GM23338 (cell line): ENCODE measurements at regions not wholly inside any gene's neighbourhood (a gene's known extent, or its start where the extent isn't known, plus 50 kb on each side); places are given as distances from the start of the nearest gene placed in this dataset.

Experiments used
- ATAC-seq: fragments of 200-7000 bp; cut with Tn5 transposase; 3 replicates; pipeline ENCODE4 v1.9.1; 2020
- DNase-seq: peaks from one replicate; pipeline ENCODE4 v3.0.0-alpha.2; 2015; ENCODE audit warnings: low spot score
- H2AFZ ChIP-seq: fragments of 200-600 bp; sonication (generic); 2 replicates; pipeline ENCODE4 v1.8.0; 2016; ENCODE audit warnings: antibody characterized with exemption, mild to moderate bottlenecking, moderate library complexity
- H3F3A ChIP-seq: fragments of 200-600 bp; sonication (generic); replicated peaks from 2 replicates; pipeline ENCODE4 v1.8.0; 2017; ENCODE audit warnings: antibody characterized with exemption, mixed run types, low read depth
- H3K27ac ChIP-seq: fragments of 200-600 bp; sonication (generic); 2 replicates; pipeline ENCODE4 v1.6.1; 2016; ENCODE audit warnings: low read depth
- H3K27me3 ChIP-seq: fragments of 200-600 bp; sonication (generic); 2 replicates; pipeline ENCODE4 v1.8.0; 2016; ENCODE audit warnings: mild to moderate bottlenecking, mixed run types, moderate library complexity; ENCODE audit not compliant: insufficient read depth
- H3K36me3 ChIP-seq: fragments of 200-600 bp; sonication (generic); 2 replicates; pipeline ENCODE4 v1.8.0; 2016; ENCODE audit warnings: mild to moderate bottlenecking; ENCODE audit not compliant: insufficient read depth
- H3K4me1 ChIP-seq: fragments of 200-600 bp; sonication (generic); 2 replicates; pipeline ENCODE4 v1.8.0; 2016; ENCODE audit warnings: mild to moderate bottlenecking, moderate library complexity; ENCODE audit not compliant: insufficient read depth
- H3K4me2 ChIP-seq: fragments of 200-600 bp; sonication (generic); 2 replicates; pipeline ENCODE4 v1.7.1; 2017; ENCODE audit warnings: mixed run types
- H3K4me3 ChIP-seq: fragments of 200-600 bp; sonication (generic); 2 replicates; pipeline ENCODE4 v1.6.1; 2016; ENCODE audit warnings: mixed run types
- H3K79me2 ChIP-seq: fragments of 200-600 bp; sonication (generic); replicated peaks from 2 replicates; pipeline ENCODE4 v1.8.0; 2017; ENCODE audit warnings: mild to moderate bottlenecking; ENCODE audit not compliant: insufficient read depth
- H3K9me2 ChIP-seq: fragments of 200-600 bp; sonication (generic); 2 replicates; pipeline ENCODE4 v1.8.0; 2017; ENCODE audit not compliant: insufficient read depth
- H4K20me1 ChIP-seq: fragments of 200-600 bp; sonication (generic); replicated peaks from 2 replicates; pipeline ENCODE4 v1.8.0; 2017; ENCODE audit warnings: mild to moderate bottlenecking; ENCODE audit not compliant: insufficient read depth
- H3K27ac Mint-ChIP-seq: 2 replicates; pipeline ENCODE4 v1.8.0; 2020; ENCODE audit warnings: inconsistent platforms, mild to moderate bottlenecking, moderate library complexity, mixed read lengths
- H3K27me3 Mint-ChIP-seq: 3 replicates; pipeline ENCODE4 v1.8.0; 2022; ENCODE audit warnings: low read depth, mild to moderate bottlenecking, moderate library complexity, mixed read lengths, inconsistent platforms; ENCODE audit not compliant: insufficient read depth, poor library complexity
- H3K36me3 Mint-ChIP-seq: 3 replicates; pipeline ENCODE4 v1.8.0; 2021; ENCODE audit warnings: low read depth, mild to moderate bottlenecking, inconsistent platforms, moderate library complexity, mixed read lengths
- H3K4me1 Mint-ChIP-seq: 3 replicates; pipeline ENCODE4 v1.8.0; 2020; ENCODE audit warnings: mild to moderate bottlenecking, inconsistent platforms, mixed read lengths
- H3K4me3 Mint-ChIP-seq: 3 replicates; pipeline ENCODE4 v1.8.0; 2021; ENCODE audit warnings: moderate library complexity, mild to moderate bottlenecking, inconsistent platforms, mixed read lengths
- H3K9me3 Mint-ChIP-seq: 3 replicates; pipeline ENCODE4 v1.8.0; 2020; ENCODE audit warnings: moderate library complexity, mild to moderate bottlenecking, inconsistent platforms, mixed read lengths
- CREB1 ChIP-seq: fragments of 250-450 bp; sonication (Bioruptor Pico); IDR thresholded peaks from 2 replicates; pipeline ENCODE4 v1.5.0; 2020; ENCODE audit warnings: low read depth, mild to moderate bottlenecking, moderate library complexity
- CTCF ChIP-seq, 2 experiments: fragments of 200-600 bp in 1 of 2; sonication (generic) in 1 of 2; conservative IDR thresholded peaks; 2 replicates each; pipeline versions ENCODE4 v1.5.1 to v1.6.1; 2016 to 2017; ENCODE audit warnings: antibody characterized with exemption in 2 of 2, low read depth in 2 of 2, mild to moderate bottlenecking in 2 of 2, moderate library complexity in 1 of 2
- ETS1 ChIP-seq: IDR thresholded peaks from 2 replicates; pipeline ENCODE4 v1.6.1; 2016; ENCODE audit warnings: antibody characterized with exemption
- EZH2 ChIP-seq: fragments of 200-600 bp; sonication (generic); IDR thresholded peaks from one replicate; pipeline ENCODE4 v1.8.0; 2017; ENCODE audit warnings: antibody characterized with exemption, mild to moderate bottlenecking, low read depth; ENCODE audit not compliant: unreplicated experiment
- EZH2phosphoT487 ChIP-seq: fragments of 200-600 bp; sonication (generic); IDR thresholded peaks from one replicate; pipeline ENCODE4 v1.8.1; 2018; ENCODE audit warnings: antibody characterized with exemption; ENCODE audit not compliant: unreplicated experiment
- JUNB ChIP-seq: IDR thresholded peaks from one replicate; pipeline ENCODE4 v1.6.1; 2016; ENCODE audit warnings: antibody characterized with exemption; ENCODE audit not compliant: unreplicated experiment
- NANOG ChIP-seq: IDR thresholded peaks from 2 replicates; pipeline ENCODE4 v1.6.1; 2016; ENCODE audit warnings: antibody characterized with exemption, borderline replicate concordance
- POLR2AphosphoS5 ChIP-seq: IDR thresholded peaks from 2 replicates; pipeline ENCODE4 v1.6.1; 2016; ENCODE audit warnings: antibody characterized with exemption, low read depth
- REST ChIP-seq: IDR thresholded peaks from one replicate; pipeline ENCODE4 v1.6.1; 2018; ENCODE audit warnings: antibody characterized with exemption; ENCODE audit not compliant: unreplicated experiment
- STAT1 ChIP-seq: IDR thresholded peaks from one replicate; pipeline ENCODE4 v1.6.1; 2016; ENCODE audit warnings: antibody characterized with exemption; ENCODE audit not compliant: unreplicated experiment
- ZNF114 ChIP-seq: fragments of 250-450 bp; sonication (Bioruptor Pico); IDR thresholded peaks from 2 replicates; pipeline ENCODE4 v1.5.0; 2020; ENCODE audit warnings: mild to moderate bottlenecking, moderate library complexity
- ZNF331 ChIP-seq: fragments of 250-450 bp; sonication (Bioruptor Pico); IDR thresholded peaks from 2 replicates; pipeline ENCODE4 v1.5.0; 2020; ENCODE audit warnings: low read depth, mild to moderate bottlenecking, moderate library complexity
- ZNF462 ChIP-seq: fragments of 250-450 bp; sonication (Bioruptor Pico); IDR thresholded peaks from 2 replicates; pipeline ENCODE4 v1.5.0; 2020; ENCODE audit warnings: mild to moderate bottlenecking, moderate library complexity

- no peaks in the 10 kb centered on the region for H3K27me3 ChIP-seq
- peaks cover 88% of the 10 kb centered on the region for H3K9me3 Mint-ChIP-seq
Observed at GRCh38 chr2:4130651-4131050, 427.3 kb downstream of the DCDC2C start.

More at GRCh38 chr2:4130651-4131050, 427.3 kb downstream of the DCDC2C start:
- H3K4me3 ChIP-seq: no peak overlapping the region
- TF ChIP-seq POLR2AphosphoS5: no peak
- no peak for TF ChIP-seq ETS1
- TF ChIP-seq EZH2phosphoT487: no peak
- no peak for TF ChIP-seq NANOG
- TF ChIP-seq ZNF331 (CRISPR knock-in tag): no peak
- TF ChIP-seq JUNB: no peak
- no peak for TF ChIP-seq EZH2
- TF ChIP-seq CREB1: no peak
- TF ChIP-seq ZNF462 (CRISPR knock-in tag): no peak
- no peak for TF ChIP-seq STAT1
- TF ChIP-seq REST: no peak
- no peak for TF ChIP-seq ZNF114 (CRISPR knock-in tag)
- TF ChIP-seq CTCF (conservative IDR thresholded peaks at IDR 0.05; ENCODE audit: low read depth in 2 of 2): no peak
- no peak overlapping the region for H3K27ac ChIP-seq
- H3K4me2 ChIP-seq: no peak overlapping the region
- no peaks in the 10 kb centered on the region for H4K20me1 ChIP-seq
- H3K36me3 ChIP-seq: no peaks in the 10 kb centered on the region; the same call in 1 of the 2 replicates
- peaks cover 22% of the 10 kb centered on the region for H3K36me3 Mint-ChIP-seq
- no peak overlapping the region for H3K27ac Mint-ChIP-seq
- H3K79me2 ChIP-seq: no peaks in the 10 kb centered on the region
- no peaks in the 10 kb centered on the region for H3K9me2 ChIP-seq
- H3F3A ChIP-seq: no peaks in the 10 kb centered on the region
- no peak for DNase-seq
- no peaks in the 10 kb centered on the region for H3K27me3 Mint-ChIP-seq
- H3K4me3 Mint-ChIP-seq: no peak overlapping the region
- H3K4me1 ChIP-seq: no peaks in the 10 kb centered on the region
- no peaks in the 10 kb centered on the region for H3K4me1 Mint-ChIP-seq
- ATAC-seq: no peak
- no peak overlapping the region for H2AFZ ChIP-seq
